Neural cell (in vitro differentiated cells): ENCODE measurements at regions not wholly inside any gene's neighbourhood (a gene's known extent, or its start where the extent isn't known, plus 50 kb on each side); places are given as distances from the start of the nearest gene placed in this dataset.

Source experiments
- H2AFZ ChIP-seq: fragments of 200-600, 300-800 bp; sonication (generic), shearing (Covaris generic); 2 replicates; pipeline ENCODE4 v1.6.0; 2014; ENCODE audit warnings: low read depth, mild to moderate bottlenecking, antibody characterized with exemption, low read length, moderate library complexity
- H3F3A ChIP-seq: fragments of 200-600 bp; shearing (Covaris generic); 2 replicates; pipeline ENCODE4 v1.6.1; 2016; ENCODE audit warnings: mild to moderate bottlenecking, moderate library complexity, mixed read lengths, antibody characterized with exemption, low read length; ENCODE audit not compliant: insufficient read depth, poor library complexity, severe bottlenecking
- H3K27ac ChIP-seq: fragments of 200-600, 300-800 bp; sonication (generic), shearing (Covaris generic); 2 replicates; pipeline ENCODE4 v1.5.1; 2014; ENCODE audit warnings: mild to moderate bottlenecking, low read length, moderate library complexity
- H3K27me3 ChIP-seq: fragments of 300-800, 200-600 bp; sonication (generic), shearing (Covaris generic); 2 replicates; pipeline ENCODE4 v1.6.0; 2014; ENCODE audit warnings: mild to moderate bottlenecking, low read depth, low read length, moderate library complexity; ENCODE audit not compliant: insufficient read depth
- H3K36me3 ChIP-seq: fragments of 300-800, 200-600 bp; sonication (generic), shearing (Covaris generic); 2 replicates; pipeline ENCODE4 v1.5.1; 2014; ENCODE audit warnings: mild to moderate bottlenecking, antibody characterized with exemption, low read length, moderate library complexity; ENCODE audit not compliant: insufficient read depth
- H3K4me2 ChIP-seq: fragments of 300-800, 200-600 bp; sonication (generic), shearing (Covaris generic); 2 replicates; pipeline ENCODE4 v1.6.0; 2014; ENCODE audit warnings: mild to moderate bottlenecking, low read length
- H3K4me3 ChIP-seq: fragments of 300-800, 200-600 bp; sonication (generic), shearing (Covaris generic); 2 replicates; pipeline ENCODE4 v1.5.1; 2014; ENCODE audit warnings: mild to moderate bottlenecking, low read length, moderate library complexity
- H3K79me2 ChIP-seq: fragments of 200-600 bp; shearing (Covaris generic); replicated peaks from 2 replicates; pipeline ENCODE4 v1.6.0; 2014; ENCODE audit warnings: mild to moderate bottlenecking, low read length, moderate library complexity; ENCODE audit not compliant: insufficient read depth
- H3K9ac ChIP-seq: fragments of 300-800, 200-600 bp; sonication (generic), shearing (Covaris generic); 2 replicates; pipeline ENCODE4 v1.6.1; 2016; ENCODE audit warnings: mild to moderate bottlenecking, low read length, mixed read lengths
- H3K9me2 ChIP-seq: fragments of 200-600 bp; shearing (Covaris generic); 2 replicates; pipeline ENCODE4 v1.6.1; 2016; ENCODE audit warnings: mild to moderate bottlenecking, low read length, mixed read lengths; ENCODE audit not compliant: insufficient read depth
- H3K9me3 ChIP-seq: fragments of 200-600, 300-800 bp; sonication (generic), shearing (Covaris generic); 2 replicates; pipeline ENCODE4 v1.6.1; 2016; ENCODE audit warnings: mild to moderate bottlenecking, mixed run types, low read length, moderate library complexity, mixed read lengths
- H4K20me1 ChIP-seq: fragments of 200-600 bp; shearing (Covaris generic); 2 replicates; pipeline ENCODE4 v1.6.1; 2016; ENCODE audit warnings: mild to moderate bottlenecking, mixed run types; ENCODE audit not compliant: insufficient read depth
- CTCF ChIP-seq: fragments of 450-650 bp; IDR thresholded peaks from 2 replicates; pipeline ENCODE4 v1.5.1; 2014; ENCODE audit warnings: antibody characterized with exemption, mild to moderate bottlenecking, moderate library complexity; ENCODE audit not compliant: poor library complexity, severe bottlenecking
- EP300 ChIP-seq: fragments of 450-650 bp; conservative IDR thresholded peaks from 2 replicates; pipeline ENCODE4 v1.6.1; 2014; ENCODE audit warnings: antibody characterized with exemption, mild to moderate bottlenecking, moderate library complexity; ENCODE audit not compliant: poor library complexity, severe bottlenecking
- EZH2 ChIP-seq: fragments of 200-600, 300-800 bp; shearing (Covaris generic), sonication (generic); IDR thresholded peaks from 2 replicates; pipeline ENCODE4 v1.6.1; 2014; ENCODE audit warnings: antibody characterized with exemption, low read length, borderline replicate concordance, mild to moderate bottlenecking; ENCODE audit not compliant: insufficient read depth, poor library complexity, severe bottlenecking
- MXI1 ChIP-seq: fragments of 450-650 bp; conservative IDR thresholded peaks from 2 replicates; pipeline ENCODE4 v1.6.1; 2014; ENCODE audit warnings: antibody characterized with exemption, mild to moderate bottlenecking; ENCODE audit not compliant: poor library complexity, severe bottlenecking
- POLR2AphosphoS5 ChIP-seq: IDR thresholded peaks from 2 replicates; pipeline ENCODE4 v1.6.1; 2012
- RAD21 ChIP-seq: fragments of 450-650 bp; conservative IDR thresholded peaks from 2 replicates; pipeline ENCODE4 v1.6.1; 2014; ENCODE audit warnings: antibody characterized with exemption, mild to moderate bottlenecking, moderate library complexity
- REST ChIP-seq: IDR thresholded peaks from 2 replicates; pipeline ENCODE4 v1.6.1; 2012; ENCODE audit warnings: borderline replicate concordance
- SMC3 ChIP-seq: fragments of 450-650 bp; conservative IDR thresholded peaks from 2 replicates; pipeline ENCODE4 v1.6.1; 2014; ENCODE audit warnings: antibody characterized with exemption, mild to moderate bottlenecking, moderate library complexity; ENCODE audit not compliant: poor library complexity
- TAF1 ChIP-seq: IDR thresholded peaks from 2 replicates; pipeline ENCODE4 v1.6.1; 2012; ENCODE audit warnings: low read depth

DNA sequence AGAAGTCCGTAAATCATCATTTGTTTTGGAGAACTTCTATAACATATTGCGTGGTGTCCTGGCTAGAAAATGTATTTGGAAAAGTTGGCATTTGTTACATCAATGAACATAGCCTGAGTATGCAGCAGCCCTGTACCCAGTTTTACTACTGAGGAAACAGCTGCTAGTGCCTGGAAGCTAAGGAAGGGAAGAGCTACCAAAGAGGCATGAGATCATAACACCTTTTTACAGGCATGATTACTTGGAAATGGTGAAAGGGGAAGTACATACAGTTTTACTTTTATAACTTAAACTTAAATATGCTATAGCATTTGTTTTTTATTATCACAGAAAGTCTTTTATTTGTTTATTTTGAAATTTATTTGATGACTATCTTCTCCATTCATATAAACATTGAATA, 128.4 kb upstream of the MC4R start:
- Histone ChIP-seq H2AFZ (no peak overlapping the region), H3K27ac (no peak overlapping the region), H3K27me3 (no peaks in the 10 kb centered on the region), H3K4me2 (no peak overlapping the region), H3K4me3 (no peak overlapping the region), H4K20me1 (no peaks in the 10 kb centered on the region), H3K9me2 (no peaks in the 10 kb centered on the region), H3K36me3 (no peaks in the 10 kb centered on the region), H3F3A (no peaks in the 10 kb centered on the region), H3K79me2 (no peaks in the 10 kb centered on the region), H3K9ac (no peak overlapping the region), H3K9me3 (no peaks in the 10 kb centered on the region)
- TF ChIP-seq EP300 (no peak), TAF1 (no peak), CTCF (no peak), REST (no peak), SMC3 (no peak), RAD21 (no peak), POLR2AphosphoS5 (no peak), MXI1 (no peak), EZH2 (no peak)

- Histone ChIP-seq H3K9me3 (no peaks in the 10 kb centered on the region), H3F3A (no peaks in the 10 kb centered on the region), H3K4me2 (no peak overlapping the region), H3K79me2 (no peaks in the 10 kb centered on the region), H3K36me3 (no peaks in the 10 kb centered on the region), H2AFZ (no peak overlapping the region), H3K9me2 (no peaks in the 10 kb centered on the region), H3K4me3 (no peak overlapping the region), H3K27me3 (no peaks in the 10 kb centered on the region), H3K9ac (no peak overlapping the region), H3K27ac (no peak overlapping the region), H4K20me1 (no peaks in the 10 kb centered on the region)
- no peak for TF ChIP-seq SMC3
Observed at GRCh38 chr18:60502591-60502990, 130.0 kb upstream of the MC4R start.

- Histone ChIP-seq H3K9me3 (no peaks in the 10 kb centered on the region), H2AFZ (no peak overlapping the region), H3K9ac (no peak overlapping the region), H3K9me2 (no peaks in the 10 kb centered on the region), H3K36me3 (no peaks in the 10 kb centered on the region), H3K4me2 (no peak overlapping the region), H3F3A (no peaks in the 10 kb centered on the region), H3K27ac (no peak overlapping the region), H3K79me2 (no peaks in the 10 kb centered on the region), H3K27me3 (no peaks in the 10 kb centered on the region), H3K4me3 (no peak overlapping the region), H4K20me1 (no peaks in the 10 kb centered on the region)
- TF ChIP-seq EP300 (no peak), MXI1 (no peak), REST (no peak), TAF1 (no peak), CTCF (no peak)
Observed at GRCh38 chr18:60503199-60503598, 130.6 kb upstream of the MC4R start.
